NCI-H2107 (cell line): ENCODE measurements at regions not wholly inside any gene's neighbourhood (a gene's known extent, or its start where the extent isn't known, plus 50 kb on each side); places are given as distances from the start of the nearest gene placed in this dataset.

Source experiments
- DNase-seq: peaks from one replicate; lab custom pipeline; 2025; lab: John Stamatoyannopoulos, UW

DNA sequence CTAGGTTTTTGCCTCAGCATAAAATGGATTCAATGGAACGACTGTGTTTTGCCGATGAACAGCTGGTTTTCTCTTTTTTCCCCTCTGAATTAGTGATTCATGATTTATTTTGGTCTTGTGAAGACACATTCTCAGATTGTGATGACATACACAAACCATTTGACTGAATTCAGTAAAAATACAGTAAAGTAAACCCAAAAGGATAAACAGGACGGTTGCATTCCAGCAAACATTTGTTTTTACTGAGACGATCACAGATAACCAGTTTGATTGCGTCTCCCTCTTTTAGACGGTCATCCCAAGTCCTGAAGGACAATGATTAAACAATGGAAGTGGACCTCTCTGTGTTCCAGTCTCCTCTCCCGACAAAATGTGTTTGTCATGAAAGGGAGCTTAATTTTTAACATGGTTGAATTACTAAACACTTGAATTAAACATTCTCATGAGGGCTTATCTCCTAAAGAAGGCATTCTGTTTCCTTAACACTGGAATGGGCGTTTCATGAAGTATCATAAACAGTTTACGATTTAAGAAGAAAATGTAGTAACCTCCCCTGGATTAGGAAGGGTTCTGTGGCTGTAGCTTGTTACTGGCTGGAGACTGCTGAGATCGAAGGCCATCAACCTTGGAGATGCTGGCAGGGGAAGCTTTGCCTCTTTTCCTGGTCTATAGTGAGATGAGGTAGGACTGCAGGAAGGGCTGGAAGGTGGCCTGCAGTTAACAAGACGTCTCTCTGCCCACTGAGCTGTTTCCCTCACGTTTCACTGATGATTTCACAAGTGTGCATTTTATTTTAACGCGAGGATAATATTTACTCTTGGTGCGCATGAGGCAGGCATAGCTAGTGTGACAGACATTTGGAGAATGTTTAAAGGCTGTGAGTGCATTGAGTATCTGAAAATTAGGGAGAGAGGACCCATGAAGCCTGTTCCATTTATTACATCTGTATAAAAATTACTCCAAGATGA is 457.9 kb downstream of the FGF9 start:
- no peak for DNase-seq

- no peak for DNase-seq
These were observed 459.4 kb downstream of the FGF9 start for GRCh38 chr13:22130254-22130653.

DNA sequence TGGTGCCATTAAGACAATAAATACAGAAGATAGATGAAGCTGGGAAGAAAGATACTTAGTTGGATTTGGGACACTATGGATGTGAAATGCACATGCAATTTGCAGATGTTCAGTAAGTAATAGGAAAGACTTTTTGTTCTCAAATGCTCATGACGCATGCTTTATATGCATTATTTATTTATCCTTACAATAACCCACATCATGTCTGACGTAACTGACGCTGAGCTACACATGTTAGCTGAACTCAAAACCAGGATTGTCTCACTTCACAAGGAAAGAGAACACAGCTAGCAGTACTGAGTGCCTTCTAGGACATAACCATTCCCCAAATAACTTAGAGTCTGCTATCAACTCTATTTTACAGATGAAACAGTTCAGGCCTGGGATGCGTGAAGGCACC is 463.4 kb downstream of the FGF9 start:
- DNase-seq, result no peak

GRCh38 chr13:22135446-22135845 is 464.6 kb downstream of the FGF9 start:
- DNase-seq, result no peak

GRCh38 chr13:22137361-22138050 is 466.6 kb downstream of the FGF9 start:
- DNase-seq, result no peak

GRCh38 chr13:22138947-22139346 is 468.1 kb downstream of the FGF9 start:
- DNase-seq, result no peak

DNA sequence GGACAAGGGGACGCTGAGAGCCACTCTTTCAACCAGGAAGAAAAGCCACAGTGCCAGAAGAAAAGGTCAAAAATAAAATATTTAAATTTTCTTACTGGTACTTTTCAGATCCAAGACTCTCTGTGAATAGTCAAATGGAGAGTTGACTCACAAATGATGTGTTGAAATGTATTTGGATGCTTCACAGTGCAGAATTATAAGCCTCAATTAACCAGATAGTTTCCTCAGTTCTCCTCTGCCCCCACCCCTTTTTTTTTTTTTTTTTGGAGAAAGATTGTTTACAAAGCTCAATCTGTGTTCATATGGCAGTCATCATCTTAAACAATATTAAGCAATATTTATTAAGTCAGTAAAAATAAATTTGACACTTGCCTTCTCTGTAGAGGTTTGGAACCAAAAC is 470.8 kb downstream of the FGF9 start:
- no peak for DNase-seq

DNA sequence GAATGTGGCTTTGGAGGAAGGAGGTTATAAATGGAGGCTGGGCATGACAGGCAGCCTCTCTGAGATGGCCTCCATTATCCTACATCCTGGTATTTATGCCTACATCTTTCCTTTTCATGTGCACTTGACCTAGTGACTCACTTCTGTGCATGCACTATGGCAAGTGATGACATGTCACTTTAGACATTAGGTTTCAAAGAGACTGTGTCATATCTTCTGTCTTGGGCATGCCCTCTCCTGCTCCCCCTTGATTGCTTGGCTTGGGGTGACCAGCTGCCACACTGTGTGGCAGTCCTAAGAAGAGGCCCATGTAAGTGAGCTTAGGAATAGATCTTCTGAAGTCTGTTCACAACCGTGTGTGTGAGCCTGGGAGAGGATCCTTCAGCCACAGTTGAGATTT is 472.8 kb downstream of the FGF9 start:
- no peak for DNase-seq

- DNase-seq, result no peak
These were observed 473.9 kb downstream of the FGF9 start for GRCh38 chr13:22144806-22145205.

DNA sequence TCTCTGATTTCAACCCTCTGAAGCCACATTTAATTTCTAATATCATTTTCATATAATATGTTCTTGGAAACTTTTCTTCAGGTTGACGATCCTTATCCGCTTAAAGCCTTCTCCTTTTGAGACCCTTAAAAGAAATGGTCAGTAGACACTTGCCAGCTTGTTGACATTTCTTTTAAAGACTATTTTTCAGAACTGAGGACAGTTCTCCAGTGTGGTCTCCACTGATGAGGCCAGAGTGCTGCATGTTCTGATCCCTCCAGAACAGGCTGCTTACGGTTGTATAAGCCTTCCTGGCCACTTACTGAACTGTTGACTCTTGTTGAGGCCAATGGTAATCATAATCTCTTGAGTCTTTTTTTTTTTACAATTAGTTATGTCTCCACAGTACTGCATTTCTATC is 477.3 kb downstream of the FGF9 start:
- no peak for DNase-seq

DNA sequence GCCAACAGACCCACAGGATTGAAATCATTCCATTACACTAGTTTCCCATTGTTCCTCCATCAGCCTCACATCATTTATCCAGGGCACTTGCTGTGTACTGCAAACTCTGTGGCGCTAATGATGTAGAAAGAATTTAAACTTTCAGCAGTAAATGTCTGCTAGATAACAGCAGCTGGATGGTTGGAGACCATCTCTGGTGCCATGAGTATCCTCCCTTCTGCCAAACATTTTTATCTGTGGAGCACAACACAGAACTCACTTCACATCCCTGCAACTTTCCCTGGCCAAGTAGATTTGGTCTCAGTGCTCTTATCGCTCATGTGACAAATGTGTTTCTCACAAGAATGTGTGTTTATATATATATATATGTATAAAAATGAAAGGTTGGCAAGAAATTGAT is 481.9 kb downstream of the FGF9 start:
- DNase-seq, result no peak

DNA sequence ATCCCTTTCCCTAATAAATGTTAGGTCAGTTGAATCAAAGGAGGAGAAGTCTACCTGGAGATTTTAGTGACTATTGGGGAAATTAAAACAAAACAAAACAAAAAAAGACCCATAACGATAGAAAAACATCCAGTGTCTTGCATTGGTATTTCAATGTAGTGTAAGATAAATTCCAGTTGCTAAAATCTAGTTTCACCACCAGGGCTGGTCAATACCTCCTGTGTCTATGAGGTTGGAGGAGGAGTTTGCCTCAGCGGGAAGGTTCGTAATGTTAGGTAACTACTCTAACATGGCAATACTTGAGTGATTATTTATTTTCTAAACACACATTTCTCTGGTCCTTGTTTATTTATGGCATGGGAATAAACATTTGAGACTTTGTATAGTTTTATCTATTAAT is 483.2 kb downstream of the FGF9 start:
- DNase-seq, result no peak

DNA sequence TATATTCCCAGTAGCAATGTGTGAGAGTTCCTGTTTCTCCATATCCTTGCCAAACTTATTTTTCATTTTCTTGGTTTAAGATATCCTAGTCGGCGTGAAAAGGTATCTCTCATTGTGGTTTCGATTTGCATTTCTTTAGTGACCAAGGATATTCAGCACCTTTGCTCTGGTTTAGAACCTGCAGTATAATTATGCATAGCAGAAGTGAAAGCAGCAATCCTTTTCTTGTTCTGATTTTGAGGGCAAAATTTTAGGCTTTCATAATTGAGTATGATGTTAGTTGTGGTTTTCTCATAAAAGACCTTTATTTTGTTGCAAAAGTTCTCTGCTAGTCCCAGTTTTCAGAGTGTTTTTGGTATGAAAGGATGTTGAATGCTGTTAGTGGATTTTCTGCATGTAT is 491.0 kb downstream of the FGF9 start:
- DNase-seq, result no peak

DNA sequence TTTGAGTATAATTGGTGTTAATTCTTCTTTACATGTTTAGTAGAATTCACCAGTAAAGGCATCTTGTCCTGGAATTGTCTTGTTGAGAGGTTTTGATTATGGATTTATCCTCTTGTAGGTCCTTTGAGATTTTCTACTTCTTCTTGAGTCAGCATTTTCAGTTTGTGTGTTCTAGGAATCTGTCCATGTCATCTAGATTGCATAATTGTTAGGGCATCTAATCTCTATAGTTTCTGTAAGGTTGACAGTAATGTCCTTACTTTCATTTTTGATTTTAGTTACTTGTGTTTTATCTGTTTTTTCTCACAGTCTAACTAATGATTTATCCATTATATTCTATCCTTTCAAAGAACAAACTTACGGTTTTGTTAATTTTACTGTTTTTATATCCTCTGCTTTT is 492.0 kb downstream of the FGF9 start:
- no peak for DNase-seq

DNA sequence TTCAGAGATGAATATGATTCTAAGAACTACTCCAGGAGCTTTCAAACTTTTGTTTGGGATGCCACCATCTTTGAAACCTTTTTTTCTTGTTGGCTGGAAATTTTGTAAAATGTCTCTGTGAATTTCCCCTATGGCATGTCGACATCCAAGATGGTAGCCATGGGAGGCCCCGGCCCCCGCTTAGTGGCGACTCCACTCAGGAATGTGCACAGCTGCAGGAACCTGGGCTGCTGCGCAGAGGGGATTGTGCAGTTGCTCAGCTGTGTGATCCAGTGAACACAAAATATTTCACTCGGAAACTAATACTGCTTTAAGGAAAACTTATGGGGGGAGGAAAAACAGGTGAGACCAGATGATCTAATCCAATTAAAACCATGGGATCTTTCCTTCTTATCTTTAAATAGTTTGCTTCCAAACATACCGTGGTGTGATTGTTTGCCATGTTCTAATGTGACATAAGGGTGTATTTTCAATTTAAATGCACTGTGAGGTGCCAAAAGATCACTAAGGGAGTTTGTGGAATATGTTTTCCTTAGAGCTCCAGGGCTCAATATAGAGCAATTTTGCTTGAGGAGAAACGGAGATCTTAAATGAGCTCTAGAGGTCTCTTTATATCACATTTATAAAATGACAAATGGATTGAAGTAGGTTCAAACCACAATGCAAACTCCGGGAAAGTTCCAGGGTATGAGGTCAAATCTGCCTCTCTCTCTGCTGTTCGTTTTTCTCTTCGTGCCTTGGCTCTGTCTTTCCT is 497.7 kb downstream of the FGF9 start:
- DNase-seq, result no peak

- DNase-seq, result no peak
These were observed 498.6 kb downstream of the FGF9 start for GRCh38 chr13:22169473-22169872.

- no peak for DNase-seq
These were observed 502.7 kb downstream of the FGF9 start for GRCh38 chr13:22173610-22174009.

- DNase-seq, result no peak
These were observed 504.4 kb downstream of the FGF9 start for GRCh38 chr13:22175241-22175640.

- no peak for DNase-seq
These were observed 504.9 kb downstream of the FGF9 start for GRCh38 chr13:22175815-22176214.

GRCh38 chr13:22176968-22177520 is 506.2 kb downstream of the FGF9 start:
- no peak for DNase-seq

DNA sequence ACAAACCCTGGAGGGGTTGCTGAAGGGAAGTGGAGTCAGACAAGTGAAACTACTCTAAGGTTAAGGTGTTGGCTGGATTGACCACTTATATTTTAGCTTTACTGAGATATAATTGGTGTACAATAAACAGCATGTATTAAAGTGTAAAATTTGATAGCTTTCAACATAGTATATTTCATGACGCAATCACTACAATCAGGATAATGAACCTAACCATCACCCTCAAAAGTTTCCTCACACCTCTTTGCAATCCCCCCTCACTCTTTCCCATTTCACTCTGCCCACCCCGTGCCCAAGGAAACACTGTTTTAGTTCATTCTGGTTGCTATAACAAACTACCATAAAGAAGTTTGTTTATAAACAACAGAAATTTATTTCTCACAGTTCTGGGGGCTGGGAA is 508.0 kb downstream of the FGF9 start:
- DNase-seq, result no peak

- DNase-seq, result no peak
These were observed 516.5 kb downstream of the FGF9 start for GRCh38 chr13:22187329-22187728.
